Fibroblast of upper back skin (primary cell): ENCODE measurements at regions not wholly inside any gene's neighbourhood (a gene's known extent, or its start where the extent isn't known, plus 50 kb on each side); places are given as distances from the start of the nearest gene placed in this dataset.
A peak's percentile ranks its signal among the peaks of the same experiment; 100 is the strongest.

ENCODE experiments used
- DNase-seq: peaks from one replicate; pipeline ENCODE4 v3.0.0-alpha.2; 2013

DNA sequence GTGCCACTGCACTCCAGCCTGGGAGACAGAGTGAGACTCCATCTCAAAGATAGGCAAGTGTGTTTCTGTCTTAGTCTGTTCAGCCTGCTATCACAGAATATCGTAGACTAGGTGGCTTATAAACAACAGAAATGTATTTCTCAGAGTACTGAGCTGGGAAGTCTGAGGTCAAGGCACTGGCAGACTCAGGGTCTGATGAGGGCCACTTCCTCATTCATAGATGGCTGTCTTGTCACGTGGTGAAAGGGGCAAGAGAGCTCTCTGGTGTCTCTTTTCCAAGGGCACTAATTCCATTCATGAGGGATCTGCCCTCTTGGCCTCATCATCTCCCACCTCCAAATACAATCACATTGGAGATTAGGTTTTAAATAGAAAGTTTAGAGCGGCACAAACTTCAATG, 95.6 kb upstream of the PHACTR3 start:
- no peak for DNase-seq

DNA sequence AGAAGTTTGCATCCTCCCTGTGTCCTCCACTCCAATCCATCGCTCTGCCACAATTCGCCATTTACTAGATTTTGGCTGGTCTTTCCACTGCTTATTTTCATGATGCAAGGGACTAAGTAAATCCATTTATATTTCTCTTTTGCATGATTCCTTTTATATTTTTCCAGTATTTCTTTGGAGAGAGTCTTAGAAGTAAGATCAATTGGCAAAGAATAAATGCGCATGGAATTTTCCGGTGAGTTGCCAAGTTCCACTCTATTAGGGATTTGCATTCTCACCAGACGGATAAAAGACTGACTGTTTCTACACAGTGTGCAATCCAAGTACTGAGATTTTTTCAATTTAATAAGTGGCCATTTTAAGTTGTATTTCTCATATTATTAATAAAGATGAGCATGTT, 91.7 kb upstream of the PHACTR3 start:
- no peak for DNase-seq

DNA sequence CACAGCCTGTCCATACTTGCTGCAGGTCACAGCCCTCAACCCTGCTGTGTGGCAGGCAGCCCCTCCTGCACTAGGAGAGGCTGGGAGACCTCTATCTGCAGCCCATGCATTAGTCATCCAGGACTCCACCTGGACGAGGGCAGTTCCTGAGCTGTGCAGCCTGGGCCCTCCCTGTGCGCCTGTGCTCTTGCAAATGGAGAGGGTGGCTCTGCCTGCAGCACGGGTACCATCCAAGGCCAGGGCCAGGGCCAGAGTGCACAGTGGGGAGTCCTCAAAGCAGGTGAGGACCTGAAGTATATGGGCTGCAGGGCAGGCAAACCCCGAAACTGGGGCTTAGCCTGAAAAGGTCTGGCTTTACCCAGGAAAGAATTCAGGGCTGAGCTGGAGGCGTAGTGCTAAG, 89.8 kb upstream of the PHACTR3 start:
- DNase-seq, result no peak

DNA sequence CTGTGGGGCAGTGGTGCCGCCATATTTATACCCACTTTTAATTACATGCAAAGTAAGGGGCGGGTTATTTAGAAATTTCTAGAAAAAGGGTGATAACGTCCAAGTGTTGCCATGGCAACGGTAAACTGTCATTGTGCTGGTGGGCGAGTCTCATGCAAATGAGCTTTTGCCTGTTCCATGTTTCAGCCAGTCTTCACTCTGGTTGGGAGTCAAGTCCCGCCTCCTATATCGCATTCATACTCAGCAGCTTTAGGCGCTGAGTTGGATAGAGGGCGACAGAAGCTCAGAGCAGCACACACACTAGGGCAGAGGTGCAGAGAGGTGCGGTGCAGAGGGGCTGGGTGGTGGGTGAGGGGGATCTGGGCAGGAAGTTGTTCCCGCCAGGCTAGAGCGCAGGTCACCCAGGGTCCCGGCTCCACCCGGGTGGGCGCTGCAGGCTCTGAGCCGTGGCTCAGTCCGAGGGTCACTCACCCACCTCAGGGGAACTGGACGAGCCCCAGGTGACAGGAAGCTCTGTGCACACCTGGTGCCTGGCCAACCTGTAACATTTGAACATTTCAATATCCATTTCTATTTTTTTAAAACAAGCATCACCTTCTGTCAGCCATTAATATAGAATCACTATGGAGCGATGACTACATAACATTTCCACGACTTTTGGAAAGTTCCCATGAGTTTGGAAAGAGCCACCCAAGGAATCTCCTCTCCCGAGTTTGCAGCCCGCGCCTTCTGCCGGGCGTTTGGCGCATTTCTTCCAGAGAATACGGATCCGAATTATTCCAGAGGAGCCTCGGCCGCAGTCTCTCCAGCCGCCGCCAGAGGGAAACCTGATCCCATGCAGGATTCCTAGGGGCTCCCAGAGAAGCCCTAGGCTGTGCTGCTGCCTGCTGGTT, 89.1 kb upstream of the PHACTR3 start:
- DNase-seq, result peak; percentile 63

DNA sequence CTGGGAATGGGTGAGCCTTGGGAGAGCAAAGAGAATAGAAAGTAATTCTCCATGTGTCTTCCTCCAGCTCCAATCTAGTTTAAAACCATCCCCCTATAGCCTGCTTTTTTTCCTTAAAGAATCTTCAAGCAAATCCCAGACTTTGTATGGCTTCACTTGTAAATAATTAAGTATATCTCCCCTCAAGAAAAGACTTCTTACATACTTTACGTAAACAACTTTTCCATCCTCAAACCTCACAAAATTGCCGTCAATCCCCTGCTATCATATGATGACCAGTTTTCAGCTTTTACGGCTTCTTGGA, 88.5 kb upstream of the PHACTR3 start:
- DNase-seq, result no peak

DNA sequence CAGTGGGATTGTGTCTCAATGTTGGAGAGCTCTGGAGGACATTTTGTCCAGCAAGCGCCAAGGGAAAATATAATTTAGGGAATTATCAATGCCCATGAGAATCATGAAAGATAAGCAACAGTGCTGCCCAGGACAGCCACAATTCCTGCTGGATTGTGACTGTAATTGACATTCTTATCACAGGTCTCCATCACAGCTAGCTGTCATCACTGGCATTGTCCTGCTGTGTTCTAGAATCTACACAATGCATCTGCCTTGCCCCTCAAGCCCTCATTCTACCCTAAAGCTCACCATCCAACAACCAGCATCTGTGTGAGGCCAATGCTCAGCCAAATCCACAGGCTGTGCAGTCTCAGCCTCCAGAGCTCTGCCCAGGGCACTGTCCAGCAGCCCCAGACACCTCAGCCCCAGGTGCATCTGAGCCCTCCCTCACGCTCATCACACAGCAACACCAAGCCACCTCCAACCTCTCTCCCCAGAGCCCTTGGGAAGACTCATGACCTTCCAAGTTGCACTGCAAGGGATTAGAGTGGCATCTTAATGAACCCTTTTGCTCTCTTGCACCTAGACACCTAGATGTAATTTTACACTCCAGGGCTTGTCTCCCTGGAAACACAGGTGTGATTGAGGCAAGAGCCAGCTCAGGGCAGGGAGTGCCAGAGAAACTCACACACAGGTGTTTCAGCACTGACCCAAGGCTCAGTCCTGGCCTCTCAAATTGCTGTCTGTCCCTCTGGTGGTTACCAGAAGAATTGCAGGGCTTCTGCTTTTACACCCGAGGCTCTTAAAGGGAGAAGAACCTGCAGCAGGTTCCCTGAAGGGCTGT, 85.2 kb upstream of the PHACTR3 start:
- peak; percentile 47 for DNase-seq

DNA sequence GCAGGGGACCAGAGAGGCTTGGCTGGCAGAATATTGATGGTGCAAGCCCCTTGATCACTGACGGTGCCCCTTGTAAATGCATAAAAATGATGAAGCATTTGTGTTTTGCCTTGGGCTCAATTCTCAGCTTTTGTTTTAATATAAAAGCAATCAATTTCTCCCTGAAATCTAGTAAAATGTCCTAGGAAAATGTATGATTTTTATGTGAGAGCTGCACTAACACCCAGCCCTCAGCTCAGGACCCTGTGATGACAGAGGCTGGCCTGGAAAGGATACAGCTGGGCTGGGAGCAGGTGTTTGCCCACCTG, 84.7 kb upstream of the PHACTR3 start:
- DNase-seq, result no peak

DNA sequence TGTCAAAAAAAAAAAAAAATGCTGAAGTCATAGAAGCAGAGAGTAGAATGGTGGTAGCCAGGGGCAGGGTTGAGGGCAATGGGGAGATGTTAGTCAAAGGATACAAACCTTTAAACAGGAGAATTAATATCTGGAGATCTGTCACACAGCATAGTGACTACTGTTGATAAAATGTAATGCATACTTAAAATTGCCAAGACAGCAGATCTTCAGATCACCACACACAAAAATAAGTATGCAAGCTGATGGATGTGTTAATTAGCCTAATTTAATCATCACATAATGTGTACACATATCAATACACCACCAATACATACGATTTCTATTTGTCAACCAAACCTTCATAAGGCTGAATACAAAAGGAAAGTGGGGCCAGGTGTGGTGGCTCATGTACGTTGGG, 83.5 kb upstream of the PHACTR3 start:
- no peak for DNase-seq

DNA sequence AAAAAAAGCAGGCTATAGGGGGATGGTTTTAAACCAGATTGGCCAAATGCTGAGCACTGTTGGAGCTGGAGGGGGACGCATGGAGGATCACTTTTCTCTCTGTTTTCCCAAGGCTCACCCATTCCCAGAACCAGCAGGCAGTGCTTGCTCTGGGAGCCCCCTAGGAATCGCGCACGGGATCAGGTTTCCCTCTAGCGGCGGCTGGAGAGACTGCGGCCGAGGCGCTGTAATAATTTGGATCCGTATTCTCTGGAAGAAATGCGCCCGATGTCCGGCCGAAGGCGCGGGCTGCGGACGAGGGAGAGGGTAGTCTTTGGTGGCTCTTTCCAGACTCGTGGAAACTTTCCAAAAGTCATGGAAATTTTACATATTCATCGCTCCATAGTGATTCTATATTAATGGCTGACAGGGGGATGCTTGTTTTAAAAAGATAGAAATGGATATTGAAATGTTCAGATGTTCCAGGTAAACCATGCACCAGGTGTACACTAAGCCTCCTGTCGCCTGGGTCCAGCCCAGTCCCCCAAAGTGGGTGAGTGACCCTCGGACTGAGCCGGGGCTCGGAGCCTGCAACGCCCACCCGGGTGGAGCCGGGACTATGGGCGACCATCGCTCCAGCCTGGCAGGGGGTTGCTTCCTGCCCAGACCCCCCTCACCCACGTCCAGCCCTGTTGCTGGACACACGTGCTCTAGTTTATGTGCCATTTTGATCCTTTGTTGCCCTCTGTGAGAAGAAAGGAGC, 78.7 kb upstream of the PHACTR3 start:
- DNase-seq, result peak; percentile 50

DNA sequence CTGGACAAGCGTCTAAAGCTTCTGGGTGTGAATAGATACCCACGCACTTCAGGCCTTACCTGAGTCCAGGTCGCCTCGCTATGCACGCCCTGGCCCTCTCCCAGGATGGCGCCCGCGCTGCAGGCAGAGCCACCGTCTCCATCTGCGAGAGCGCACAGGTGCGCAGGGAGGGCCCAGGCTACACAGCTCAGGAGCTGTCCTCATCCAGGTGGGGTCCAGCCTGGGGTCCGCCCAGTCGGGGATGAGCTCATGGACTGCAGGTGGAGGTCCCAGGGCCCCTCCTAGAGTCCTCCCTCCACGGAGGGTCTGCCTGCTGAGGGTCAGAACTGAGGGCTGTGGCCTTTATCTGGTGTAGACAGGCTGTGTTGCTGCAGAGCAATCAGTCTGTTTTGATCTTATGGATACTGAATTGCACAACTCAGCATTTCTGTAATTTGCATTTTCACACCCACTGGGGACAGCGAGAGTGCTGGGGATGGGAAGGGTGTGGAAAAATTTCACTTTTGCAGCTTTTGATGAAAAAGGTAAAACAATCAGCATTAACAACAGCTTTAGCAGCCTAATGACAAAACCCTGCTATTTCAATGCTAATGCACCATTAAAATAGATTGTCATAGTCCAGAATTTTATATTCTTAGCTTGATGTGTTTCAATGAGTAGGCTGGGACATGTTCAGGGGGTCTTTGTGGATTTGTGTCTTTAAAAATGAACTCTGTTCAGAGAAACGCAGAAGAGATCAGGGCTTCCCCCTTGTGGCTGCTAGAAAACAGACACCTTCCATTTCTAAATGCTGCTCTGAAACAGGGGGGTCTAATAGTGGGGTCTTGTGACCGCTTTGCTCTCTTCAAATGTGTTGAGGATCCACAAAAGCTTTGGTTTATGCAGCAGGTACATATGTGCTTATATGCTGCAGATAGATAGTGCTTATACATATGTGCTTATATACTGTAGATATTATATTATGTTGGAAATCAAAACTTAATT, 77.8 kb upstream of the PHACTR3 start:
- DNase-seq, result no peak

DNA sequence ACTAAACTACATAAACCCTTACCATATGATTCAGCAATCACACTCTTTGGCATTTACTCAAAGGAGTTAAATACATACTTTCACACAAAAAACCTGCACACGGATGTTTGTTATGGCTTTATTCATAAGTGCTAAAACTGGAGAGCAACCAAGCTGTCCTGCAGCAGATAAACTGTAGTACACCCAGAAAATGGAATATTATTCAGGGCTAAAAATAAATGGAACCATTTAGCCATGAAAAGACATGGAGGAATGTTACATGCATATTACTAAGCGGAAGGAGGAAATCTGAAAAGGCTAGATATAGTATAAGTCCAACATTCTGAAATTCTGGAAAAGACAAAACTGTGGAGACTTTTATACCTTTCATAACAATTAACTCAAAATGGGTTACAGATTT, 73.6 kb upstream of the PHACTR3 start:
- DNase-seq, result no peak

DNA sequence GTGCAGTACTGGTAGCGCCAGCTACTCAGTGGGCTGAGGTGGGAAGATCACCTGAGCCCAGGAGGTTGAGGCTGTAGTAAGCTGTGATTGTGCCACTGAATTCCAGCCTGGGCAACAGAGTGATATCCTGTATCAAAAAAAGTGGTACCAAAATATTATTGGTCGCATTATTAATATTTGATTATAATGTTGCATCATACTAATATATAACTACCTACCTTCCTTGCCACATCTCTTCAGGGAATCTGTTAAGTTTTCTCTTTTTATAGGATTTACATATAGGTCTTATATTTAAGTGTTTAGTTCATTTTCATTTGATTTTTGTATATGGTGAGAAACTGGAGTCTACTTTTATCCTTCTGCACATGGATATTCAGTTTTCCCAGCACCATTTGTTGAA, 66.3 kb upstream of the PHACTR3 start:
- no peak for DNase-seq

DNA sequence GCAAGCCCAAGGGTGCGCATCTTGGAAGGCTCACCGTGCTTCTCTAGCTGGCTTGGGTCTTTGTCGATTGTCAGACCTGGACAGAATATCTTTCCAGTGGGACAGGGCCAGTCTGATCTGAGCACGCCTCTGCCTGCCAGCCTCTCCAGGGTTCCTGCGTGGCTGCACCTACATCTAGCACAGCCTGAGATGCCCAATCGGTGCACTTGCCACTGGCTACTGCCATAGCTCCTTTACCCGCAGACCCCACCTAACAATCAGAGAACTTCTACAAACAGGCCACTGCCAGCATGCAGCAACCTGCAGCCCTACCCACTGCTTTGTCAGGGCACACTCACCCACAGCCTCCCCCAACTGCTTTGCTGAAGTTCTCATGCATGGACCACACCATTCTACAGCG, 56.7 kb upstream of the PHACTR3 start:
- no peak for DNase-seq
